ENCODE measurements at regions not wholly inside any gene's neighbourhood (a gene's known extent, or its start where the extent isn't known, plus 50 kb on each side); places are given as distances from the start of the nearest gene placed in this dataset.

DNA sequence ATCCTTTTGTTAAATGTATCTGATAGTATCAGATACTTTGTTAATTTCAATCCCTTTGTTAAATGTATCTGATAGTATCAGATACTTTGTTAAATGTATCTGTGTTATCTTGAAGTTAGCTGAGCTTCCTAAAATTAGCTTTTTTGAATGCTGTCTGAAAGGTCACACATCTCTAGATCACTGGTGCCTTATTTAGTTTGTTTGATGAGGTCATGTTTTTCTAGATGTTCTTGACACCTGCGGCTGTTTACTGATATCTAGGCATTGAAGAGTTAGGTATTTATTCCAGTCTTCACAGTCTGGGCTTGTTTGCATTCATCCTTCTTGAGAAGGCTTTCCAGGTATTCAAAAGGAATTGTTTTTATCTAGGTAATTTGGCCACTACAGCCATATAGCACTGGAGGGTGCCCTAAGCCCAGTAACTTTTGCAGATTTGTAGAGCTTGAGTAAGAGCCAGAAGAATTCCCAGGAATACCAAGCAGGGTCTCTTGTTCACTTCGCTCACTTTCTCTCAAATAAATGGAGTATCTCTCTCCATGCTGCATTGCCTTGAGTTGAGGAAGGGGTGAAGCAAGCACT is 435.4 kb upstream of the GRAMD2B start:
- Histone ChIP-seq H3K27me3 (ENCODE audit: control insufficient read depth in 1 of 2, insufficient read depth in 2 of 2, low read length in 2 of 2) (no peaks in the 10 kb centered on the region), H3K79me2 (ENCODE audit: insufficient read depth, low read length) (no peaks in the 10 kb centered on the region), H3K36me3 (replicated peaks in 1 of 2; ENCODE audit: control insufficient read depth in 1 of 2, insufficient read depth in 2 of 2, low read length in 2 of 2) (no peaks in the 10 kb centered on the region), H4K20me1 (ENCODE audit: insufficient read depth, low read length) (no peaks in the 10 kb centered on the region), H3K4me3 (replicated peaks in 1 of 3; ENCODE audit: insufficient read depth in 1 of 3, low read depth in 2 of 3, low read length in 3 of 3) (no peak overlapping the region), H3K4me2 (ENCODE audit: low read depth, low read length) (no peak overlapping the region), H2AFZ (ENCODE audit: low read length) (no peak overlapping the region), H3K9me3 (ENCODE audit: low read length) (no peaks in the 10 kb centered on the region), H3K9ac (ENCODE audit: insufficient read depth, low read depth, low read length) (no peak overlapping the region), H3K4me1 (ENCODE audit: insufficient read depth, low read length) (no peaks in the 10 kb centered on the region), H3K27ac (ENCODE audit: extremely low read length, insufficient read depth, low read length) (no peak overlapping the region)
- ChIA-PET POLR2A (no interaction called here), CTCF (ENCODE audit: low intra/inter-chr PET ratio, low total read pairs) (no interaction called here)
- WGBS (ENCODE audit: low lambda C conversion rate): 3% methylated on average over 2 of the region's 2 CpGs
- TF ChIP-seq SIX4 (CRISPR knock-in tag; IDR thresholded peaks at IDR 0.05) (no peak), ATF7 (IDR thresholded peaks at IDR 0.05) (peak; percentile 39; the same call in 1 of the 2 replicates), ATF7 (CRISPR knock-in tag; IDR thresholded peaks at IDR 0.05) (no peak), CHD4 (IDR thresholded peaks at IDR 0.05; ENCODE audit: borderline replicate concordance, low read length) (no peak), ZNF431 (CRISPR knock-in tag; IDR thresholded peaks at IDR 0.05; ENCODE audit: borderline replicate concordance, low read depth) (no peak), ZNF790 (CRISPR knock-in tag; IDR thresholded peaks at IDR 0.05; ENCODE audit: borderline replicate concordance) (no peak), SOX6 (IDR thresholded peaks at IDR 0.05) (no peak), SOX6 (CRISPR knock-in tag; IDR thresholded peaks at IDR 0.05) (no peak), U2AF1 (optimal IDR thresholded peaks at IDR 0.05; ENCODE audit: low read depth, low read length) (no peak)
- TF ChIP-seq, protein P1, sequence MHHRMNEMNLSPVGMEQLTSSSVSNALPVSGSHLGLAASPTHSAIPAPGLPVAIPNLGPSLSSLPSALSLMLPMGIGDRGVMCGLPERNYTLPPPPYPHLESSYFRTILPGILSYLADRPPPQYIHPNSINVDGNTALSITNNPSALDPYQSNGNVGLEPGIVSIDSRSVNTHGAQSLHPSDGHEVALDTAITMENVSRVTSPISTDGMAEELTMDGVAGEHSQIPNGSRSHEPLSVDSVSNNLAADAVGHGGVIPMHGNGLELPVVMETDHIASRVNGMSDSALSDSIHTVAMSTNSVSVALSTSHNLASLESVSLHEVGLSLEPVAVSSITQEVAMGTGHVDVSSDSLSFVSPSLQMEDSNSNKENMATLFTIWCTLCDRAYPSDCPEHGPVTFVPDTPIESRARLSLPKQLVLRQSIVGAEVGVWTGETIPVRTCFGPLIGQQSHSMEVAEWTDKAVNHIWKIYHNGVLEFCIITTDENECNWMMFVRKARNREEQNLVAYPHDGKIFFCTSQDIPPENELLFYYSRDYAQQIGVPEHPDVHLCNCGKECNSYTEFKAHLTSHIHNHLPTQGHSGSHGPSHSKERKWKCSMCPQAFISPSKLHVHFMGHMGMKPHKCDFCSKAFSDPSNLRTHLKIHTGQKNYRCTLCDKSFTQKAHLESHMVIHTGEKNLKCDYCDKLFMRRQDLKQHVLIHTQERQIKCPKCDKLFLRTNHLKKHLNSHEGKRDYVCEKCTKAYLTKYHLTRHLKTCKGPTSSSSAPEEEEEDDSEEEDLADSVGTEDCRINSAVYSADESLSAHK (CRISPR knock-in tag; IDR thresholded peaks at IDR 0.05; ENCODE audit: borderline replicate concordance): no peak
- TF ChIP-seq, protein P2, sequence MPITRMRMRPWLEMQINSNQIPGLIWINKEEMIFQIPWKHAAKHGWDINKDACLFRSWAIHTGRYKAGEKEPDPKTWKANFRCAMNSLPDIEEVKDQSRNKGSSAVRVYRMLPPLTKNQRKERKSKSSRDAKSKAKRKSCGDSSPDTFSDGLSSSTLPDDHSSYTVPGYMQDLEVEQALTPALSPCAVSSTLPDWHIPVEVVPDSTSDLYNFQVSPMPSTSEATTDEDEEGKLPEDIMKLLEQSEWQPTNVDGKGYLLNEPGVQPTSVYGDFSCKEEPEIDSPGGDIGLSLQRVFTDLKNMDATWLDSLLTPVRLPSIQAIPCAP (CRISPR knock-in tag; IDR thresholded peaks at IDR 0.05; ENCODE audit: low read depth): no peak
- no peak for FAIRE-seq
- BruUV-seq (replicated peaks): no TSS peak
- DNase-seq (ENCODE audit: low spot score): no peak
- ATAC-seq: no peak
- in situ Hi-C loops (cut with HindIII; ENCODE audit: extremely low pct_ligation_motif_present, low pct_unique_long_range_greater_than_20kb) (no loop called here), intact Hi-C loops (cut with micrococcal nuclease; ENCODE audit: unreplicated experiment) (no loop called here)

Data from HepG2 (cell line).